Stromal cell of bone marrow (primary cell): ENCODE measurements at regions not wholly inside any gene's neighbourhood (a gene's known extent, or its start where the extent isn't known, plus 50 kb on each side); places are given as distances from the start of the nearest gene placed in this dataset.

Experiments
- DNase-seq: peaks from one replicate; pipeline ENCODE4 v3.0.0-alpha.2; 2012; ENCODE audit warnings: low read depth

DNA sequence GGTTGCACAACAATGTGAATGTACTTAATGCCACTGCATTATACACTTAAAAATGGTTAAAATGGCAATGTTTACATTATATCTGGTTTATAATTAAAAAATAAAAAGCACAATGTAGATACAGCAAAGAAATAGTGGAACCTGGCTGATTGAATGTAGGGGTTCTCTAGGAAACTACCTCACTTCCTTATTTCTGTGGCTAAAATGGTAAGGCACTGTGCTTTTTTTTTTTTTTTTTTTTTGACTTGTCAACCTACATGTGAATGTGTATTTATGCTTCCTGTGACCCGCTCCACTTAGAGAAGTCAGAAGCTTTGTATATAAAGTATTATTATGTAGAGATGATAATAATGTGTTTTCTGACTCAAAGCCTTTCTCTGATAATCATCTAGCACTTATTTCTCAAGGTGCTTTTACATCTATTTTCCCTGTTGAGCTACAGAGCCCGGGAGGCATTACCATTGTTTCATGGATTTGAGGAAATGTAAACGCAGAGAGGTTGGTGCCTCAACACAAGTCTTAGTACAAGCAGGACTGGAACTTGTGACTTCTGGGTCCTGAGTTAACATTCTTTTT lies 55.0 kb downstream of the SOX4 start:
- no peak for DNase-seq

DNA sequence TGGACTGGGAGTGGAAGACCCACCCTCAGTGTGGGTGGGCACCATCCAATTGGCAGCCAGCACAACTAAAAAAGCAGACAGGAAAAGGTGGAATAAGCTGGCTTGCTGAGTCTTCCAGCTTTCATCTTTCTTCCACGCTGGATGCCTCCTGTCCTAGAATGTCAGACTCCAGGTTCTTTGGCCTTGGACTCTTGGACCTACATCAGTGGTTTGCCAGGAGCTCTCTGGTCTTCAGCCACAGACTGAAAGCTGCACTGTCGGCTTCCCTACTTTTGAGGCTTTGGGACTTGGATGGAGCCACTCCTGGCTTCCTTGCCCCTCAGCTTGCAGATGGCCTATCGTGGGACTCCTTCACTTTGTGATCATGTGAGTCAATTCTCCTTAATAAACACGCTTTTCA lies 59.8 kb downstream of the SOX4 start:
- no peak for DNase-seq

DNA sequence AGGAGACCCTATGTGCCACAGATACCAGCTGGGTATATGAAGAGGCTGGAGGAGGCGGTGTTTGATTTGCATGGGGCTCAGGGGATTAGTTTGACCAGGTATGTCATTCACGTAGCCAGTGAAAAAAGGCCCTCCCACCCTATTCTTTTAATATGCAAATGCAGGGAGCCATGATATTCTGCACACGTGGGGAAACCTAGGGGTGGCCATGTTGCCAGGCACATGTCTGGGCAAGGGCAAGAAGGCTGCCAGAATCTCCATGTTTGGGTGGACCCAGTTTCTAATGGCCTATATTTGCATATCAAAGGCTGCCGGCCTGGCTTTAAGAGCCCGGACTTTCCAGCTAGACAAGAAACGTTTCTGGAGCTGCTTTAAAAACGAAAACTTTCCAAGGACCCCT lies 60.4 kb downstream of the SOX4 start:
- DNase-seq, result no peak

DNA sequence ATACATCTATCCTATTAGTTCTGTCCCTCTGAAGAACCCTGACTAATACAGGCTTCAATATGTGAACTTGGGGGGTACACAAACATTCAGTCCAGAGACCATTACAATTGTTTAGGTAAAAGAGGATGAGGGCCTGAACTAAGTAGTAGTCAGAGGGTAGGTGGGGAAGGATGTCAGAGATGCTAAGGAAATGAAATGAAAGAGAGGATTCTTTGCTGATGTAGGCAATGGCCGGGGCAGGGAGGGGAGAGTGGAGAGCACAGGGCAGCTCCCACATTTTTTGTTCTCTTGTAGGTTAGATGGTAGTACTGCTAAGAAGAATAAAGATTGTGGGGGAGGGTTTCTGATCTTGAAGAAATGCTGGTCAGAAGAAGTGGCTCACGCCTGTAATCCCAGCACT lies 60.8 kb downstream of the SOX4 start:
- DNase-seq, result no peak

DNA sequence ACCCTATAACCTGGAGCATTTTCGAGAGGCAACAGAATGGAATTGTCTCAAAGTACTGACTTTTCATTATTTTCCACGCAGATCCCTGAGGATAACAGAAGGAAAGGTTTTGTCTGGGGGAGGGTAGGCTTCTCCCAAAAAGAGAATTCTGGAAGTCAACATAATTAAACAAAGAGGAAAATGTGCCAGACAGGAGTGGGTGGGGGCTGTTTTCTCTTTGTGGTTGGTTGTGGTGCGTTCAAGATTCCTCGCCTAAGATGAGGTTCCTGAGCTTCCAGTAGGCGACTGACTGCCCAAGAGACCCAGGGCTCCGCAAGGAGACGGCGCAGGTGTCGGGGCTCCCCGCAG lies 70.4 kb downstream of the SOX4 start:
- DNase-seq, result no peak

DNA sequence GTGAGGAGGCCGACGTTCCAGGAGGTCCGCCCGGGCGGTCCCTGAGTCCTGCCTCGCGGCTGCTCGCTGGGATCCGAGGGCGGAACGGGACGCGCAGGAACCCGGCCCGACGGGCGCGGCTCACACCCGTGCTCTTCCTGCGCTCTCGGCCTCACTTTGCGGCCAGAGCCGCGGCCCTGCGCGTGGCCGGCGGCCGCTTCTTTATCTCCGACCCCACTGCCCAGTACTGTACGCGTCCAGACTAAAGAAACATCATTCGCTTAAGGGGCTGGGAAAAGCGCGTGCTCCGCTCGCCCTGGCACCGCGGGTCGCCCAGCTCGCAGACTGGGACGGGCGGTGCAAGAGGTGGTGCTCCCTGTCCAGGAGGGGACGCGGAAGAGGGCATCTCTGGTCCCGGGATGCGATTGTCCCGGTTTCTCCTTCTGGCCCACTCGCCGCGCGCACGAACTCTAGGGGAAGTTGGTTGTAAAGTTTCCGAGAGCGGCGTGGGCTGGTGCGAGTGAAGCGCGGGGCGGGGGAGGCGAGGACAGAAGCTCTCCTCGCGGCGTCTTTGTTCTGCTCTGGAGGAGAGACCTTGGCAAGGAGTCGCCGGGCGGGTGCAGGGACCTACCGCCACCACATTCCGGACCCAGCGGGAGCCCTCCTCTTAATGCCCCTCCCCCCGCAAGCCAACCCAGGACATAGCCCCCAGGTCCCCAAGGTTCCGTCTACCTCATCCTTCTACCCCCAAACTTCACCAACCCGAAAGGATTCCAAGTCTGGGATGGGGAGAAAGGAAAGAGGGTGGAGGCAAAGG lies 71.0 kb downstream of the SOX4 start:
- no peak for DNase-seq

DNA sequence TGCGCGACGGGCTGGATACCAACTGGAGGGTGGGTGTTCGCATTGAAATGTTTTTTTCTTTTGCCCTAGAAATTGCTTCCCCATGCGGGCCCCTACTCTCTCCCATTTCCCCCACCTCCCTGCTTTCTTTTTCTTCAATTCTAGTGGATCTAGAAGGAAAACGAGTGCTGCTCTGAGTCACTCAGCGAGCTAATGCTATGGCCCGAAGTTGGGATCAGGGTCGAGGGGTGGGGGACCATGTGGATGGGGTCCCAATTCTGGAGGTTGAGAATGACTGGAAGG lies 71.5 kb downstream of the SOX4 start:
- DNase-seq, result no peak

DNA sequence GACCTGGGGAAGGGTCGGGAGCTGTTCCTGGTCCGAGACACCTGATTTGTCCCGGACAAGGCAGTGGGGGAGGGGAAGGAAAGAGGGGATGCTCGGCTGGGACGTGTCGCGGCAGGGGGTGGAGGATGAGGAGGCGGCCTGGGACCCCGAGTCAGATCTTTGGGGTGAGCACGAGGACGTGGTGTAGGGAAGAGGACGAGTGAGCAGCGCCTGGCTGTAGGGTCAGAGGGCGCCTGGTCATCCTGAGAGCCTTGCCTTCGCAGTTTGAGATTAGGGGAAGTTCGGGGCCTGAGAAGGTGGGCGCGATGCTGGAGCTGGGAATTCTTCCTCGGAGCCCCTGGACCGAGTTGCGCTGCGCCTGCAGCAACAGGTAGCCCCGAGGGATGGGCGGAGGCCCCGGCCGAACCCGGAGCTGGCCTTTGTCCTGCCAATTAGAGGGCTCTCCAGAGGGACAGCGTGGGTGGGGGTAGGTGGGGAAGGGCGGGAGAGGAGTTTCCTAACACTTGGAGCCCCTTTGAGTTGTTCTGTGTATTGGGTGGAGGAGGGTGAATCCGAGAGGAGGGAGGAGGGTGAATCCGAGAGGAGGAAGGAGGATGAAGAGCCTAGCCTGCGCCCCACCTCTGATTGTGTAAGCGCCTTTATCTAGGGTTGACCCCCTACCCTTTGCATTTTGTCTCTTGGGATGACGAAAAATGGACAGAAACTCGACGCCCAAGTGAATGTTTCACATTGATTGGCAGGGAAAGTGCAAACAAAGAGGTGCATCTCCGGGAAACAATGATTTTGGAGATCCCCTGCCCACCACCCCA lies 72.0 kb downstream of the SOX4 start:
- DNase-seq, result no peak

DNA sequence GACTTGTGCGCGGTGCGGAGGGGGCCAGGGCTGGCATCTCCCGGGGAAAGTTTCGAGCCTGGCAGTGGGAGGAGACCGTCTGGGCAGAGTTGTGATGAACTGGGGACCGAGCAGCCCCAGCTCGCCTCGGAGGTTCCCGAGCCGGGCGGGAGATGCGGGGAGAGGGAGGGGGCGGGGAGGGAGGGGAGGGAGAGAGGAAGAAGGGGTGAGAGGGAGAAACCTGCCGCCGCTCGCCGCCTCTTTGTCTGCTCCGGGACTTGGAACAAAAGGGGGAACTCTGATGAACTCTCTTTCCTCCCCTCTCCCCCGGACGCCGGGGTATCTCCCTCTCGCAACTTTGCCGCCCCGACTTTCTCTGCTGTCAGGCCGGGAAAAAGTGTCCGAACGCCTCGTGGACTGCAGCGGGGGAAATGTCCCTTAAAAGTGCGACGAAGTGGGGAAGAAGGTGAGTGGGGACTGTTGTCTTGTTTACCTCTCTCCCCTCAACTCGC lies 72.7 kb downstream of the SOX4 start:
- no peak for DNase-seq

DNA sequence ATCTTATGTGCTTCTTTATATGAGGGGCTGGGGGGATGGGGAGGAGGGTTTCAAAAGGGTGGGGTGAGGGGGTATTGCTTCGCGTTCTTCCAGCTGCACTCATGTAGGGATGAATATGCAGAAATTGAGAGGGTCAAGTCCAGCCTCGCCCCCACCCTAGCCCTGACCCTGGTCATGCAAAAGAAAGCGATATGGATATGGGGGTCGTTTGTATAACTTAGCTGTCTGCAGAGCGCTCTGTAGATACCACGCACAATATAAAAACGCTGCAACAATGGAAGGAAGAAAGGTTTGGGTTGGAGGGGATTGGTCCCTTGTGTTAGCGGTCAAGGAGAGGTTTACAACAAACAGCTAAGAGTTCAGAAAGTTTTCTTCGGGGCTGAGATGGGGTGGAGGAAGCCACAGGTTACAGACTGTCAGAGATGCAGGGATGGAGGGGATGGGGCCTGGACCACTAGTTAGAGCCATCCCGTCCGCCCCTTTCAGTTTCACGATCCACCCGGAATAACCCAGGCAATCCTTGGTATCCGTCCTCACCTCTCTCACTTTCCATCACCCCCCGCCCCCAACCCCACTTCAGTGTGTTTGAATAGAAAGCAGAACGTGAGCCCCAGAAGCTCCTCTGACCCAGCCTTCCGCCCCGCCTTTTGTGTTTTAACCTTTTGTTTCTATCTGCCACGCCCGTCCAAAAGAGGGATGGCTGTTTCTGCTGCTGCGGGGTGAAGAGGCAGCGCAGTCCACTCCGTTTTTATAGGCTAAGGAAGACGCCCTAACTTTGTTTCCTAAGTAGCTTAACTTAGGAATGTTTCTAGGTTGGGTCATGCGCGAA lies 73.5 kb downstream of the SOX4 start:
- DNase-seq, result no peak

DNA sequence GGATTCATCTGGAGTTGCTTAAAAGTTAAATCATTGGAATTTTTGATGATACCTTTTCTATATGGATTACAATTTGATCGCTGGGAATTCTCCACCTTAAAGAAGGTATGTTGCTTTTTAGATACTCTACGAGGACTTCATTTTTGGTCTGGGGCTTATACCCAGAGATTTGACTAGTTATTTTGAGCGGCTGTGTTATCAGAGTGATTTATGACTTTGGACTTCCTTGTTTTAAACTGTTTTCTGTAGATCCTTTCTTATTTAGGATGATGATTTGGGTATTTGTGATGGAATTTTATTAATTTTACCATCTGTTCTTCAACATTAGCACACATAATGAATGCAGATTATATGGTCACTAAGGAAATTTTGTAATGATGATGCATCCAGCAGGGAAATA lies 75.2 kb downstream of the SOX4 start:
- no peak for DNase-seq

DNA sequence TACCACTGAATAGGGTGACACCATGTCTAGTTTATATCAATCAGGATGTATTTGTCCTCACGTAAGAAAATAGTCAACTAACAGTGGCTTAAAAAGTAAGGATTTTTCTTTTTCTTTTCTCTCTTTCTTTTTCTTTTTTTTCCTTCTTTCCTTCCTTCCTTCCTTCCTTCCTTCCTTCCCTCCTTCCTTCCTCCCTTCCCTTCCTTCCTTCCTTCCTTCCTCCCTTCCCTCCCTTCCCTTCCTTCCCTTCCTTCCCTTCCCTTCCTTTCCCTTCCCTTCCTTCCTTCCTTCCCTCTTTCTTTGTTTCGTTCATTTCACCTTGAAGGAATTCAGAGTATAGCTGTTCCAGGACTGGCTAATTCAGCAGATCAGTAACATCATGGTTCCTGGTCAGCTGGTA lies 83.2 kb downstream of the SOX4 start:
- no peak for DNase-seq

DNA sequence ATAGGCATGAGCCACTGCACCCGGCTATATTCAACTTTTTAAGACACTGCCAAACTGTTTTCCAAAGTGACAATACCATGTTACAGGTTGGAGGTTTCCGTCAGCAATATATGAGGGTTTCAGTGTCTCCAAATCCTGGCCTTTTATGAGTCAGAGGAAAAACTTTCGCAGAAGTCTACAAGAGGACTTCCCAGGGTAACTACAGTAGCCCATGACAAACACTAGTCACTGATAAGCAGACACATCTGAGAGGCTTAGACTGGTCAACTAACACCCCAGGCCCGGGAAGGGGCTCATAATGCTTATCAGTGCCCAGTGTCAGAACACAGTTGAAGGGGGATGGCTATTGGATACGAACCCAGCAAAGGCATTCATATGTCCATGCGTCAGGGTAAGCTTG lies 85.4 kb downstream of the SOX4 start:
- no peak for DNase-seq

DNA sequence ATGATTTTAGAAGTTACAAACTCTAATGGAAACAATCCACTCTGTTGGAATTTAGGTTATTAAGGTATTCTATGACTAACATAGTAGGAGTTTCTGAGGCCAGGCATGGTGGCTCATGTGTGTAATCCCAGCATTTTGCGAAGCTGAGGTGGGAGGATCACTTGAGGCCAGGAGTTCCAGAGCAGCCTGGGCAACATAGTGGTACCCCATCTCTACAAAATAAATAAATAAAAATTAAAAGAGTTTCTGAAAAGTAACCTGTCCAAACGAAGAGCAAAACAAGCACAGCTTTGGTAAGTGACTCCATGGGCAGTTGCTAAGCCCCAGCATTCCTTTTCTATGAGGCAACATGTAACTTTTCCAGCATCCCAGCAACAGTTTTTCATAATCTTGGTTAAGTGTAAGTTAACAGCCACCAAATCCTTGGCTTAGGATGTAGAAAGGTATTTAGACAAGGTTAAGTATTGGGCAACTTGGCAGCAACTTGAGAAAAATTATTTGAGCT lies 86.3 kb downstream of the SOX4 start:
- peak; percentile 45 for DNase-seq

DNA sequence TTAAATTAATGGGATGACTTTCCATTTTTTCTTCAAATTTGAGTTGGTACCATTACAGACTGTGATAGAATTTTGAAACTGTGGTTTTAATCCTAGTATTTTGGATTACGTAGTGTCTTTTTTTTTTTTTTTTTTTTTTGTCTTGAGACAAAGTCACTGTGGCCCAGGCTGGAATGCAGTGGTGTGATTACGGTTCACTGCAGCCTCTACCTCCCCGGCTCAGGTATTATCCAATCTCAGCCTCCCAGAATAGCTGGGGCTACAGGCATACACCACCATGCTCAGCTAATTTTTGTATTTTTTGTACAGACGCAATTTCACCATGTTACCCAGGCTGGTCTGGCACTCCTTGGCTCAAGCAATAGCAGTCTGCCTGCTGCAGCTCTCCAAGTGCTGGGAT lies 87.1 kb downstream of the SOX4 start:
- no peak for DNase-seq

DNA sequence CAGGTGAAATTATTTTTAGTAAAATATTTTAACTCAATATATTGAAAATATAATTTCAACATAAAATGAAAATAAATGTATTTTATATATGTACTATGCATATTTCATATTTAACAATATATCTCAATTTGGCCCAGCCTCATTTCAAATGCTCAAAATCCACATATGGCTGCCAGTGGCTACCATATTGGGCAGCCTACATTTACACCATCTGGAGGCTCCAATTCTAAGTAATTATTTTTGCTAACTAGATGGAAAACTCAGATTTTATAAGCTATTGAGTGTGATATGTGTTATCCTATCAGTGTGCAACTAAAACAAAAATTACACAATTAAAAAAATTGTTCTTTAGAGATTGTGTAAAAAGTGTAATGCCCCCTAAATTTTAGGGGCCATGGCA lies 96.9 kb downstream of the SOX4 start:
- DNase-seq, result no peak

DNA sequence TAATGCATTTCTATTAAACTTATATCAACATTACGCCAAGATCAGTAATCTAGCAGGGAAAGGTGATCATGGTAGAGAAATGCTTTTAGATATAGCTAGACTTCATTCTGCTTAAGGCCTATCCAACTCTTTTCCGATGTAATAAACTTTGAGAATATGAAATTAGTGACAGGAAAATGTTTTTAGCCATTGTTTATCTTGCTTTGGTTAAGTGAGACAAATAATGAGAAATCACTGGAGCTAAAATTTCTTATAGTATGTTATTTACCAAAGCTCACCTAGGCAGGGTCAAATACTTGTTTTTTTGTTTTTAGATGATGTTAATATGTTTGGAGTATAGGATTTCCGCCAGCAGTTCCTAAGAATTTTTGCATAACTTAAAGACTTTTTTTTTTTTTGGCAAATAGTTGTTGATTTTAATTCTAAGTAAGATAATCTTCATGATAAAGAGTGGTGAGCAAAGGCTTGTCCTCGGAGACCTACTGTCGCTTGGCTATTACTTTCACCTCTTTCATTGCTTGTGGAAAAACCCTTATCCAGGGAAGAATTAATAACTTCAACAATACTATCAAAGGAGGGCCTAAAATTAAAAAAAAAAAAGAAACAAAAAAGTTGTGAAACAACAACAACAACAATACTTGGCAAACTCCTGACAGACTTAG lies 98.3 kb downstream of the SOX4 start:
- no peak for DNase-seq

DNA sequence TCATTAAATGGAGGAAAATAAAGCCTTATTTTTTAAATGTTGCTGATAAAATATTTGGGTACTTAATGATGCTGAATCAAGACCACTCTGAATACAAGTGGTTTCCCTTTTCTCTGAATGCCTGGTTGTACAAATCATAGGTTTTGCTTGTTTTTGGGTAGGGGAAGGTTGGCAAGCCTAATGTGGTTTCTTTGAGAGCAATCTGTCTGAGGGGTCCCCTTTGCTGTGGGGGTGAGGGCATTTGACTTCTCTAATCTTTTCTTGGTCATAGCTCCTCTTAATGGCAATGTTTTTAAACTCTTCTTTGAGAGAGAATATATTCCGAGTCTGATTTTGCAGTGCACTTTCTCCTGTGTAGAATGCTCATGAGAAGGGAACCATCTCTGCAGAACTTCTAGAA lies 99.2 kb downstream of the SOX4 start:
- no peak for DNase-seq

DNA sequence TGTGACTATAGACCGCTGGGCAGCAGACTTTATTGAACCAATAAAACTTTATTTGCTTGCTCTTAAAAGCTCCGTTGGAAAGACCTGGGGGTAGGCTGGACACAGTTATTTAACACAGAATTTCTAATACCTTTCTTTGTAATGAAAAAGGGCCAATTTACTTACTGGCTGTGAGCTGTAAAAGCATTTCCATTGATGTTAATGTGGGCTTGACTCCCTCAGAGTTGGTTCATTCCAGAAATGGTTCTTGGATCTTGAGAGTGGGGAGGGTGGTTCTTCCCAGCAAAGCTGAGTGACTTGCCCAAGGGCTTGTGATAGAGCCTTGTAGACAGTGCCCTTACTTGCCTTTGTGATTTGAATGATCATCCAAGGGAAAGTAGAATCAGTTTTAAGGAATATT lies 100.6 kb downstream of the SOX4 start:
- DNase-seq, result no peak

DNA sequence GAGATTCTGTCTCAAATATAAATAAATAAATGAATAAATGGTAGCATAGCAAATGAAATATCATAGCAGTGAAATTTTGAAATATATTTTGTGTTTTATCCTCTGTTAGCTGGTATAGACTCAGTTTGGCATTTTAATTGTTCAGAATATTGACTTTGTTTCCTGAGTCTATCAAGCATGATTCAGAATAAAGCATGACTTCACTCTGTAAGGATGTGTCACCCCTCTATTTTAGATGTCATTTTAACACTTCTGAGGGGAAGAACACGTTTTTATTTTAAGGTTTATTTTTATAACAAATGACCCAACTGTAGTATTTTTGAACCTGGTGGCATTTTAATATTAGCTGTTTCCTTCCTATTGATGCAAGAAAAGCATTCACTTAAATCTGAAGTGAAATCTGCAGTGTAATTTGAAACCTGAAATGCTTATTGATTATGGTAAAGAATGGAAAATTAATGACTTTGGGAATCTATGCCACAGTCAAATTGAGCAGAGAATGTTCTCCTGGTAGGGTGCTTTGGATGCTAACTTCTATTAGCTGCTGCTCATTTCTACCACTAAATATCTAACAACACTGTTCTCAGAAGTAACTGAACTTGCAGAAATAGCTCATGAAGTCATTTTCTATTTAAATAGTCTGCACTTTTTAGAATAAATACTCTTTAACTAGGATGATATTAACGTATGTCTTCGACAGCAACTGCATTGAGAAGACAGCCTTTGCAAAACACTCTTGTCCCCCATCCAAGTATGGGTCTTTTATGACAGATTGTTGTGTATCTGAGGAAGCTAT lies 114.2 kb downstream of the SOX4 start:
- DNase-seq, result no peak

DNA sequence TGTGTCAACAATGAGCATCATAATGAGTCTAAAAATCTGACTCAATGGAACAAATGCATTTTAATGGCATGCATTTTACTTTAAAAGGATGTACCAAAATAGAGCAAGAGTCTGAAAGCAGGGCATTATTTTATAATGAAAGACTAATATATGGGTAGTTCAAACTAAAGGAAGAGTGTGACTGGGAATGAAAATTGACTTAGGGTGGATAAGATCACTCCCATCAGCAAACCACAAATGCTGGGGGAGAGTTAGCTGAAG lies 114.7 kb downstream of the SOX4 start:
- no peak for DNase-seq
